ENCODE measurements at regions not wholly inside any gene's neighbourhood (a gene's known extent, or its start where the extent isn't known, plus 50 kb on each side); places are given as distances from the start of the nearest gene placed in this dataset.
"Not testable (repeated sequence)": the region's sequence is repeated elsewhere in the genome, so short reads cannot be mapped to it uniquely, and the experiment has no call there.

DNA sequence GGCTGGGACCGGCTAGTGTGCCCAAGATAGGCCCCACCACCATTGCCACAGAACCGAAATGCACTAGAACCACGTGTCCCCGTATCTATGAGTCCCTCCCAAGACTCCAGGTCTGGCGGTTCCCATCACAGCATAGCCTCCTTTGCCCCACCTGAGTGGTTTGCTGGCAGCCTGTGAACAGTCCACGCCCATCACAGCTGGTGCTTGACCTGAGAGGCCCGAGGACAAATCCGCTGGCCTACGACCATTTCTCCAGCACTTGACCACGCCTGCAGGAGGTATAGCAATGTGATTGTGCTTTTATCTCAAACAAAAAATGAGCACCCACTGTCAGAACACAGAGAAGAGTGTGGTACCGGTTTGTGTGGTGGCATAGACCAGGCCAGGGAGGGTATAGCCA is 736.7 kb upstream of the GBE1 start:
- in situ Hi-C loops (cut with HindIII; ENCODE audit: low pct_ligation_motif_present, low pct_unique_long_range_greater_than_20kb, low sequenced_read_pairs) = no loop called here
- DNase-seq = no peak

- in situ Hi-C loops (cut with HindIII; ENCODE audit: low pct_ligation_motif_present, low pct_unique_long_range_greater_than_20kb, low sequenced_read_pairs) = no loop called here
- peak; percentile 32 for DNase-seq
Observed at GRCh38 chr3:82496890-82497560, 735.6 kb upstream of the GBE1 start.

DNA sequence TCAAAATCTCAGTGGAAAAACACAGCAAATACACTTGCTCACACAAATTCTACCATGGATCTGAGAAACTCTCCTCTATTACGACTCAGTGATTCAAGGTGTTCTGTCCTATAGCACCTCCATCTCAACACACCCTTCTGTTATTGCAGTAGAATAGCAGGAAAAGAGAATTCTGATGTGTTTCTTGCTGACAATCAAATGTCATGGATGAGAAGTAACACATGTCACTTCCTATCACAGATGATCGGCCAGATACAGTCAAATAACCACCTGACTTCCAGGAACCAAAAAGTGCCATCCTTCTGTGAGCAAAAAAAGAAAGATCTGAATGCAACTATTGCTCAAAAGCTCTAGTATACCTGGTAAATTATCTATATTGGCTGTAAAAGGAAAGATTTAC is 734.2 kb upstream of the GBE1 start:
- in situ Hi-C loops (cut with HindIII; ENCODE audit: low pct_ligation_motif_present, low pct_unique_long_range_greater_than_20kb, low sequenced_read_pairs) = no loop called here
- no peak for DNase-seq

GRCh38 chr3:82494977-82495489 is 733.6 kb upstream of the GBE1 start:
- in situ Hi-C loops (cut with HindIII; ENCODE audit: low pct_ligation_motif_present, low pct_unique_long_range_greater_than_20kb, low sequenced_read_pairs) = no loop called here
- no peak for DNase-seq

DNA sequence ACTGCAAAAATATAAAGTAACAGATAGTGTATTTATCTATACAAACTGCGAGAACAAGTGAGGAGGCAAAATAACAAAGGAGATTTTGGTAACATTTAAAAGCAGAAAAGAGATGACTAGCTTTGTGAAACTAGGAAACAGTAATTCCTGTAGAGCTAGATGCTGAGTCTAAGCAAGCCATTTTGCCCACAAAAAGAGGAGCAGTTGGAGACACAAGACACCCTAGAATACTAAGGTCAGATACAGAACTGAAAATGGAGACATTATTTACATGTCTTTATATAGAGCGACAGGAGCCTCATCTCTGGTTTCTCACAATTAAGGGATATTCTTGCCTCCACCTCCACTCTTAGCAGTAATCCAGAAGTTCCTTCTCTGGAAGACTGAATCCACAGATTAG is 732.4 kb upstream of the GBE1 start:
- in situ Hi-C loops (cut with HindIII; ENCODE audit: low pct_ligation_motif_present, low pct_unique_long_range_greater_than_20kb, low sequenced_read_pairs) = no loop called here
- no peak for DNase-seq

- DNase-seq = no peak
- in situ Hi-C loops (cut with HindIII; ENCODE audit: low pct_ligation_motif_present, low pct_unique_long_range_greater_than_20kb, low sequenced_read_pairs) = no loop called here
Observed at GRCh38 chr3:82475306-82475705, 713.9 kb upstream of the GBE1 start.

GRCh38 chr3:82474711-82475110 is 713.3 kb upstream of the GBE1 start:
- DNase-seq = no peak
- in situ Hi-C loops (cut with HindIII; ENCODE audit: low pct_ligation_motif_present, low pct_unique_long_range_greater_than_20kb, low sequenced_read_pairs) = no loop called here

DNA sequence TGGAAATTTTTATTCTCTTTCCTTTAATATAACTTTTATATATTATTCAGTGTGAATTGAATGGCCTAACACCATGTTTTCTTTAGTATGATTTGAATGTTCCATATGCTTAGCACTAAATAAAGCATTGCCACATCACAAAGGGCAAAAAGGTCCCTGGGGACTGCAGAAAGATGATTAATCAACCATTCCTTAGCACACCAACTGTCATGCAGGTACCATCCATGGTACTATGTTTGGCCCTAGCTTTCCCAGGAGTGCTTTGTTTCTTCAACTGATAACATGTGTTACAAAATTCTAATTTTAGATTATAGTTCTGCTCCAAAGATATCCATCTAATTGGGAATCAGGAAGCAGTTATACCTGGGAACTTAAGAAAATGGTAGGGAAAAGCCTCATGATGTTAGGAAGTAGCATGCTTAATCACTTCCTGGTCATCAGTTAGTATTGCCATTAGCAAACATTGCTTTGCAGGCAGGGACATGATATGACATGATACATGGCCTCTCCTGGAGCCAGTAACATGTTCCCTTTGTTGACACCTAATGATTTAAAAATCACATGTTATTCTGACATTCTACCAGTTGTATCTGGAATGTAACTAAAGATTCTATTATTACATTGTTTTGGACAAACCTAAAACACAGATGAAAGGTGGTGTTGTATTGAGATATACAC is 712.6 kb upstream of the GBE1 start:
- in situ Hi-C loops (cut with HindIII; ENCODE audit: low pct_ligation_motif_present, low pct_unique_long_range_greater_than_20kb, low sequenced_read_pairs) = no loop called here
- DNase-seq = no peak

DNA sequence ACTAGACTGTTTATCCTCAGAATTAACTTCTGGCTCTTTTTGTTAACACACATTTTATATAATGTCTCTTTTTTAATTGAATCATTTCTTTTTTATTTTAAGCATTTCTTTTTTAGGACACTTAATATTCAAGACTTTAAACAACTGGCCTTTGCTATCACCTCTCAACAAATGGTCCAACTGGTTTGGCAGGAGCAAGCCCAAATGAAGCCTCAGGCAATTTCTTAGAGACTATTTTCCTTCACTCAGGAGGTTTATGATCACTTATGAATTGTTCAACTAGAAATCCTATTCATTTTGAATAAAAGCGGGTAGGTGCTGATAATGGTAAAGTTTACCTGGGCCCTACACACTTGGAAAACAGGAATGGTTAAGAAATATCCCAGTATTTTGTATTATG is 705.6 kb upstream of the GBE1 start:
- no peak for DNase-seq
- in situ Hi-C loops (cut with HindIII; ENCODE audit: low pct_ligation_motif_present, low pct_unique_long_range_greater_than_20kb, low sequenced_read_pairs) = no loop called here

DNA sequence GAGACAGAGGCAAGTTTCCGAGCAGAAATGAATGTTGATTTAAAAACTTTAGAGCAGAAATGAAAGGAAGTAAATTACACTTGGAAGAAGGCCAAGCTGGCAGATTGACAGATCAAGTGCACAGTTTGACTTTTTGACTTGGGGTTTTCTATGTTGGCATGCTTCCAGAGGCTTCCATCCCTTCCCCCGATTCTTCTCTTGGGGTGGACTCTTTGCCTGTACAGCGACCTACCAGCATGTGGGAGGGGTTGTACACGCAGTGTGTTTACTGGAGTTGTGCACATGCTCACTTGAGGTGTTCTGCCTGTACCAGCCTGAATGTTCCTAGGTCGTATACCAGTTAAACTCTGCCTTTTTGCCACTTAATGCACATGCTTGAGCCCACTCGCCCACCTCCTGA is 701.5 kb upstream of the GBE1 start:
- in situ Hi-C loops (cut with HindIII; ENCODE audit: low pct_ligation_motif_present, low pct_unique_long_range_greater_than_20kb, low sequenced_read_pairs) = no loop called here
- DNase-seq = no peak

GRCh38 chr3:82461049-82461889 is 699.8 kb upstream of the GBE1 start:
- in situ Hi-C loops (cut with HindIII; ENCODE audit: low pct_ligation_motif_present, low pct_unique_long_range_greater_than_20kb, low sequenced_read_pairs) = no loop called here

DNA sequence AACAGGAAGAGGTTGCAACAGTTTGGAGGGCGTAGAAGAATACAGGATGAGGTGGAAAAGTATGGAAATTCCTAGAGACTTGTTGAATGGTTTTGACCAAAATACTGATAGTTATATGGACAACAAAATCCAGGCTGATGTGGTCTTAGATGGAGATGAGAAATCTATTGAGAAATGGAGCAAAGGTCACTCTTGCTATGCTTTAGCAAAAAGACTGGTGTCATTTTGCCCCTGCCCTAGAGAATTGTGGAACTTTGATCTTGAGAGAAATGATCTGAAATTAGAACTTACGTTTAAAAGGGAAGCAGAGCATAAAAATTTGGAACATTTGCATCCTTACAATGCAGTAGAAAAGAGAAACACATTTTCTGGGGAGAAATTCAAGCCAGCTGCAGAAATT is 686.9 kb upstream of the GBE1 start:
- no peak for DNase-seq
- in situ Hi-C loops (cut with HindIII; ENCODE audit: low pct_ligation_motif_present, low pct_unique_long_range_greater_than_20kb, low sequenced_read_pairs) = no loop called here

More at GRCh38 chr3:82461049-82461889, 699.8 kb upstream of the GBE1 start:
- no peak for DNase-seq

DNA sequence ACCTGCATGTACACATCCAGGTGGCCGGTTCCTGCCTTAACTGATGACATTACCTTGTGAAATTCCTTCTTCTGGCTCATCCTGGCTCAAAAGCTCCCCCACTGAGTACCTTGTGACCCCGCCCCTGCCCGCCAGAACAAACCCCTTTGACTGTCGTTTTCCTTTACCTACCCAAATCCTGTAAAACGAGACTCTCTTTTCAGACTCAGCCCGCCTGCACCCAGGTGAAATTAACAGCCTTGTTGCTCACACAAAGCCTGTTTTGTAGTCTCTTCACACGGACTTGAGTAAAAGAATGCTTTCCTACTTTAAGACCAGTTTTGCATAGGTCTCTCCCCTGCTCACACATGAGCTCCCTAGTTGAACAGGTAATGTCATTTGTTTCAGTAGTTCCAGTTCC is 667.4 kb upstream of the GBE1 start:
- DNase-seq; in situ Hi-C loops (cut with HindIII; ENCODE audit: low pct_ligation_motif_present, low pct_unique_long_range_greater_than_20kb, low sequenced_read_pairs): not testable (repeated sequence)

- in situ Hi-C loops (cut with HindIII; ENCODE audit: low pct_ligation_motif_present, low pct_unique_long_range_greater_than_20kb, low sequenced_read_pairs) = no loop called here
Observed at GRCh38 chr3:82424031-82424339, 662.5 kb upstream of the GBE1 start.

GRCh38 chr3:82423268-82424030 is 662.0 kb upstream of the GBE1 start:
- in situ Hi-C loops (cut with HindIII; ENCODE audit: low pct_ligation_motif_present, low pct_unique_long_range_greater_than_20kb, low sequenced_read_pairs) = no loop called here
- no peak for DNase-seq

More at GRCh38 chr3:82424031-82424339, 662.5 kb upstream of the GBE1 start:
- DNase-seq = no peak

GRCh38 chr3:82416830-82417229 is 655.4 kb upstream of the GBE1 start:
- no peak for DNase-seq
- in situ Hi-C loops (cut with HindIII; ENCODE audit: low pct_ligation_motif_present, low pct_unique_long_range_greater_than_20kb, low sequenced_read_pairs) = no loop called here

- in situ Hi-C loops (cut with HindIII; ENCODE audit: low pct_ligation_motif_present, low pct_unique_long_range_greater_than_20kb, low sequenced_read_pairs) = no loop called here
Observed at GRCh38 chr3:82416349-82416748, 654.9 kb upstream of the GBE1 start.

GRCh38 chr3:82413171-82413570 is 651.7 kb upstream of the GBE1 start:
- no peak for DNase-seq
- in situ Hi-C loops (cut with HindIII; ENCODE audit: low pct_ligation_motif_present, low pct_unique_long_range_greater_than_20kb, low sequenced_read_pairs) = no loop called here

More at GRCh38 chr3:82416349-82416748, 654.9 kb upstream of the GBE1 start:
- DNase-seq = no peak

- in situ Hi-C loops (cut with HindIII; ENCODE audit: low pct_ligation_motif_present, low pct_unique_long_range_greater_than_20kb, low sequenced_read_pairs) = no loop called here
Observed at GRCh38 chr3:82410366-82410765, 648.9 kb upstream of the GBE1 start.

More at GRCh38 chr3:82410366-82410765, 648.9 kb upstream of the GBE1 start:
- DNase-seq = no peak
